Lung (tissue), 11 donors: ENCODE measurements at regions not wholly inside any gene's neighbourhood (a gene's known extent, or its start where the extent isn't known, plus 50 kb on each side); places are given as distances from the start of the nearest gene placed in this dataset.

Experiments
- ATAC-seq: fragments of 200-7000 bp; cut with Tn5 transposase; one replicate; pipeline ENCODE4 v1.9.1; 2020; ENCODE audit warnings: moderate number of reproducible peaks; ENCODE audit not compliant: insufficient read depth, low FRiP score
- DNase-seq, 3 donors: peaks; one replicate each; pipeline ENCODE4 v3.0.0-alpha.2; 2013 to 2017
- H3K27ac ChIP-seq, 2 donors: one replicate each; pipeline ENCODE4 v1.5.1; 2013; ENCODE audit warnings: mild to moderate bottlenecking in 2 of 2, moderate library complexity in 2 of 2, control low read depth in 1 of 2, inconsistent platforms in 1 of 2, low read depth in 1 of 2, low read length in 1 of 2
- H3K27me3 ChIP-seq, 3 donors: one replicate each; pipeline ENCODE4 v1.5.1; 2013; ENCODE audit warnings: low read length in 2 of 3; ENCODE audit not compliant: control insufficient read depth in 3 of 3, insufficient read depth in 3 of 3
- H3K36me3 ChIP-seq, 4 donors: one replicate each; pipeline ENCODE4 v1.5.1; 2013; ENCODE audit warnings: low read length in 4 of 4, mild to moderate bottlenecking in 1 of 4, moderate library complexity in 1 of 4; ENCODE audit not compliant: control insufficient read depth in 4 of 4, insufficient read depth in 4 of 4
- H3K4me1 ChIP-seq, 5 donors: one replicate each; pipeline ENCODE4 v1.5.1; 2013; ENCODE audit warnings: low read length in 5 of 5, mild to moderate bottlenecking in 2 of 5, moderate library complexity in 1 of 5; ENCODE audit not compliant: control insufficient read depth in 5 of 5, insufficient read depth in 5 of 5
- H3K4me3 ChIP-seq: one replicate; pipeline ENCODE4 v1.5.1; 2013; ENCODE audit warnings: mild to moderate bottlenecking, control low read depth, moderate library complexity
- H3K9ac ChIP-seq, 2 donors: one replicate each; pipeline ENCODE4 v1.5.1; 2013; ENCODE audit warnings: low read length in 2 of 2, control low read depth in 1 of 2; ENCODE audit not compliant: insufficient read depth in 1 of 2
- H3K9me3 ChIP-seq, 4 donors: one replicate each; pipeline ENCODE4 v1.5.1; 2013; ENCODE audit warnings: low read length in 3 of 4, mild to moderate bottlenecking in 1 of 4, moderate library complexity in 1 of 4; ENCODE audit not compliant: control insufficient read depth in 4 of 4, insufficient read depth in 3 of 4
- WGBS, 2 donors: extraction: QIAGEN DNeasy Blood & Tissue Kit; methylation state at CpG; one replicate each; pipeline ENCODE4 v1.1.7; 2013; 5-methylcytosine and 5-hydroxymethylcytosine counted together
- TF ChIP-seq, protein P1 (sequence below): IDR thresholded peaks from 2 replicates; pipeline ENCODE4 v1.5.1; 2012; ENCODE audit warnings: mild to moderate bottlenecking; ENCODE audit errors: control extremely low read depth, extremely low read depth
- donor health status: control.
- donor health status: control.
- donor health status: Bipolar disorder and iron deficiency.
- donor health status: healthy.
- donor health status: DM: yes; HTN: yes; CAD: no.

DNA sequence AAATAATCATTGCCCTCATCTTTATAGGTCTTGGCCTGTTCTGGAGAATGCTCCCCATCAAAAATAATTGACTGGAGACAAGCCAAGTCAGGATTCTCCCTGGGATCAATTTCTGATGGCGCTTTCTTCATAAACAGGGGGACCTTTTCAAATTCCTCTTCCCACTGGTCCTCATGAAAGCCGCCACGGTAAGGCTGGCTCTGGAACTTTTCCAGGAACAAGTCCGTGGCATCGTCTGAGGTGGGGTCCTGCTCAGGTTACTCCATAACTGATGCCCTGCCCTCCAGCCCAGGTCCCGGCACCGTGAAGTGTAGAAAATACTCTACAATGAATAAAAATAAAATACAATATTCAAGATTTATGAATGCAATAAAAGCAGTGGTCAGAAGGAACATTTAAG lies 79.4 kb upstream of the IGFBP3 start:
- H3K36me3 ChIP-seq, result no peaks in the 10 kb centered on the region
- no peaks in the 10 kb centered on the region for H3K4me1 ChIP-seq
- peaks cover 0 to 5% (median 2%) of the 10 kb centered on the region in 4 donors for H3K9me3 ChIP-seq
- ATAC-seq (no peak), DNase-seq (no peak)
- no peaks in the 10 kb centered on the region for H3K27me3 ChIP-seq
- H3K9ac ChIP-seq, result no peak overlapping the region
- no peak overlapping the region for H3K27ac ChIP-seq
- no peak overlapping the region for H3K4me3 ChIP-seq
- 93 to 95% methylated on average over 7 of the region's 7 CpGs for WGBS, 2 donors
- TF ChIP-seq, protein P1, sequence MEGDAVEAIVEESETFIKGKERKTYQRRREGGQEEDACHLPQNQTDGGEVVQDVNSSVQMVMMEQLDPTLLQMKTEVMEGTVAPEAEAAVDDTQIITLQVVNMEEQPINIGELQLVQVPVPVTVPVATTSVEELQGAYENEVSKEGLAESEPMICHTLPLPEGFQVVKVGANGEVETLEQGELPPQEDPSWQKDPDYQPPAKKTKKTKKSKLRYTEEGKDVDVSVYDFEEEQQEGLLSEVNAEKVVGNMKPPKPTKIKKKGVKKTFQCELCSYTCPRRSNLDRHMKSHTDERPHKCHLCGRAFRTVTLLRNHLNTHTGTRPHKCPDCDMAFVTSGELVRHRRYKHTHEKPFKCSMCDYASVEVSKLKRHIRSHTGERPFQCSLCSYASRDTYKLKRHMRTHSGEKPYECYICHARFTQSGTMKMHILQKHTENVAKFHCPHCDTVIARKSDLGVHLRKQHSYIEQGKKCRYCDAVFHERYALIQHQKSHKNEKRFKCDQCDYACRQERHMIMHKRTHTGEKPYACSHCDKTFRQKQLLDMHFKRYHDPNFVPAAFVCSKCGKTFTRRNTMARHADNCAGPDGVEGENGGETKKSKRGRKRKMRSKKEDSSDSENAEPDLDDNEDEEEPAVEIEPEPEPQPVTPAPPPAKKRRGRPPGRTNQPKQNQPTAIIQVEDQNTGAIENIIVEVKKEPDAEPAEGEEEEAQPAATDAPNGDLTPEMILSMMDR, result no peak

- TF ChIP-seq, protein P1, result no peak
- H3K36me3 ChIP-seq, result no peaks in the 10 kb centered on the region
- no peaks in the 10 kb centered on the region for H3K4me1 ChIP-seq
- WGBS, 2 donors, result 60 to 84% methylated on average over 1 of the region's 1 CpG
- no peaks in the 10 kb centered on the region for H3K27me3 ChIP-seq
- H3K9ac ChIP-seq, result no peak overlapping the region
- no peak overlapping the region for H3K27ac ChIP-seq
- peaks cover 0 to 6% (median 3%) of the 10 kb centered on the region in 4 donors for H3K9me3 ChIP-seq
- ATAC-seq, result no peak
- no peak for DNase-seq
- no peak overlapping the region for H3K4me3 ChIP-seq
Observed at GRCh38 chr7:45999541-45999940, 78.5 kb upstream of the IGFBP3 start.

GRCh38 chr7:45998506-45998905 lies 77.4 kb upstream of the IGFBP3 start:
- ATAC-seq (no peak), DNase-seq (no peak)
- Histone ChIP-seq H3K4me1 (no peaks in the 10 kb centered on the region), H3K9ac (no peak overlapping the region), H3K36me3 (no peaks in the 10 kb centered on the region), H3K27me3 (no peaks in the 10 kb centered on the region), H3K9me3 (peaks cover 0 to 6% (median 3%) of the 10 kb centered on the region in 4 donors), H3K27ac (no peak overlapping the region), H3K4me3 (no peak overlapping the region)
- 82 to 91% methylated on average over 1 of the region's 1 CpG for WGBS, 2 donors
- TF ChIP-seq, protein P1, result no peak

- Histone ChIP-seq H3K36me3 (no peaks in the 10 kb centered on the region), H3K9me3 (peaks cover 0 to 6% (median 3%) of the 10 kb centered on the region in 4 donors)
- no peak for ATAC-seq
Observed at GRCh38 chr7:45993621-45994020, 72.5 kb upstream of the IGFBP3 start.

More at GRCh38 chr7:45993621-45994020, 72.5 kb upstream of the IGFBP3 start:
- H3K4me3 ChIP-seq, result no peak overlapping the region
- H3K9ac ChIP-seq, result no peak overlapping the region
- H3K4me1 ChIP-seq, result peaks cover 0 to 11% (median 0%) of the 10 kb centered on the region in 5 donors
- TF ChIP-seq, protein P1, result no peak
- no peak for DNase-seq
- no peak overlapping the region for H3K27ac ChIP-seq
- no peaks in the 10 kb centered on the region for H3K27me3 ChIP-seq
